ENCODE measurements at regions not wholly inside any gene's neighbourhood (a gene's known extent, or its start where the extent isn't known, plus 50 kb on each side); places are given as distances from the start of the nearest gene placed in this dataset.

DNA sequence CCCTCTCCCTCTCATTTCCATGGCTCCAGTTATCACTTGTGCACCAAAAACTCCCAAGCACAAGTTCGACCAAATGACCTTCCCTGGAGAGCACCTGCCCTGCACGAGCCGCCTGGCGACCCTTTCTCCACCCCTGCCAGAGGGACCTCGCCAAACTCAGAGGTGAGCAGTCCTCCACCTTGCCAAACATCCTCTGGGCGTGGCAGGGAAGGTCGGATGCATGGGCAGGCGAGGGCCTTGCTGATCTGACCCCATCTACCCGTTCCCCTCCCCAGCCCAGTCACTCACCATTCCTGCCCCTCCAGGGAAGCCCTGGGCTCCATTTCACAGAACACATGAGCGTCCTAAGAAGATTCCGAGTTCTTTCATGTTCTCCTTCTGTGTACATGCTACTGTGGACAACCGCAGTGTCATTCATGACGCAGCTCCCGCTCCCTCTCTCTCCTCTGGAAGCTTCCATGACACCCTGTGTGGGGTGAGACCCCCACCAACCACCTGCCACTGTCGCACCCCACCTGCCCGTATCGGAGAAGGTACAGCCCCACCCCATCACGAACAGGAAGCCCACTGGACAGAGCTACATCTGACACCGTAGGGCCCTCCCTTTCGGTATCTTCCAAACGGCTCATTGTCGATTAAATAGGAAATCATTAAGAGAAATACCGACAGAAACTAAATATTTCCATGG lies 104.3 kb downstream of the DACT2 start:
- H3K27ac Mint-ChIP-seq (ENCODE audit: low read depth), result no peak overlapping the region
- no peak for DNase-seq (ENCODE audit: low spot score in 2 of 2)
- H3K36me3 Mint-ChIP-seq (ENCODE audit: insufficient read depth), result peaks cover 1% of the 10 kb centered on the region
- peaks cover 28% of the 10 kb centered on the region for H3K27me3 Mint-ChIP-seq
- ATAC-seq (replicated peaks; ENCODE audit: extremely low read depth, poor library complexity, severe bottlenecking), result no peak
- no peak overlapping the region for H3K4me3 Mint-ChIP-seq
- H3K4me1 Mint-ChIP-seq, result no peaks in the 10 kb centered on the region
- H3K9me3 Mint-ChIP-seq, result no peaks in the 10 kb centered on the region

DNA sequence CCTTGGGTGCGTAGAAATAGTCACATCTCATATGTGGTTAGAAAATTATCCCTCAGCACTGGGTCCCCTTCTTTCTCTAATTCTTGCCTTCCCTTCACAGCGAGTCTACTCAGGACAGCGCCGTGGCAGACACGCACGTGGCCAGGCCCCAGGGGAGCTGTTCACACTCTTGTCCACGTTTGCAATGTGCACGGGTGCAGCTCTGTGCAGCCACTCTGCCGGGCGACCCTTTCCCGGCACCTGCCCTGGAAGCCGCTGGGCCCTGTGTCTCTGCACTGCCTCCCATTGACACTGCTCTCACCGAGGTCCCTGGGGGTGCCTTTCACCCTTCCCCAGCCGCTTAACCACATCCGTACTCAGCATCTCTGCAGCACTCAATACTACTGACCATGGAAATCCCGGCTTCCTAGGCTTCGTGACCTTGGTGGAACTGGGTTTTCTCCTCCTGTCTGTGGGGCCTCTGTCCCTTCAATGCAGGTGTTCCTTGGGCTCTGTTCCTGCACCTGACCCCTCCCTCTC lies 104.9 kb downstream of the DACT2 start:
- no peak for DNase-seq (ENCODE audit: low spot score in 2 of 2)

DNA sequence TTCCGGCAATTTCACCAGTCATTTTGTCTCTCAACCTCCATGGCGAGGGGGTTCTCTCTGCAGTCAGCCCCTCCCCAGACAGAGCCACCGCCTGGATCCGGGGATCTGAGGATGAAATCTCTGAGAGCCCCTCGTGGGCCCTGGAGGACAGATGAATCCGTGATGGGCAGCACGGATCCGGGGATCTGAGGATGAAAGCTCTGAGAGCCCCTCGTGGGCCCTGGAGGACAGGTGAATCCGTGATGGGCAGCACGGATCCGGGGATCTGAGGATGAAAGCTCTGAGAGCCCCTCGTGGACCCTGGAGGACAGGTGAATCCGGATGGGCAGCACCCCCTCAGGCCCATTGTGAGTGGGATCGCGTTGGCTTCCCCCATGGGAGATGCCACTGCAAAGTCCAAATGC lies 106.5 kb downstream of the DACT2 start:
- Mint-ChIP-seq H3K36me3 (ENCODE audit: insufficient read depth) (peaks cover 1% of the 10 kb centered on the region), H3K27ac (ENCODE audit: low read depth) (no peak overlapping the region), H3K9me3 (no peaks in the 10 kb centered on the region), H3K27me3 (peaks cover 28% of the 10 kb centered on the region), H3K4me1 (no peaks in the 10 kb centered on the region), H3K4me3 (no peak overlapping the region)
- DNase-seq (ENCODE audit: low spot score in 2 of 2), result no peak
- no peak for ATAC-seq (replicated peaks; ENCODE audit: extremely low read depth, poor library complexity, severe bottlenecking)

More for the DNA sequence above, 104.9 kb downstream of the DACT2 start:
- peaks cover 28% of the 10 kb centered on the region for H3K27me3 Mint-ChIP-seq
- no peak overlapping the region for H3K27ac Mint-ChIP-seq (ENCODE audit: low read depth)
- no peaks in the 10 kb centered on the region for H3K4me1 Mint-ChIP-seq
- H3K4me3 Mint-ChIP-seq, result no peak overlapping the region
- peaks cover 1% of the 10 kb centered on the region for H3K36me3 Mint-ChIP-seq (ENCODE audit: insufficient read depth)
- no peaks in the 10 kb centered on the region for H3K9me3 Mint-ChIP-seq
- ATAC-seq (replicated peaks; ENCODE audit: extremely low read depth, poor library complexity, severe bottlenecking), result no peak

DNA sequence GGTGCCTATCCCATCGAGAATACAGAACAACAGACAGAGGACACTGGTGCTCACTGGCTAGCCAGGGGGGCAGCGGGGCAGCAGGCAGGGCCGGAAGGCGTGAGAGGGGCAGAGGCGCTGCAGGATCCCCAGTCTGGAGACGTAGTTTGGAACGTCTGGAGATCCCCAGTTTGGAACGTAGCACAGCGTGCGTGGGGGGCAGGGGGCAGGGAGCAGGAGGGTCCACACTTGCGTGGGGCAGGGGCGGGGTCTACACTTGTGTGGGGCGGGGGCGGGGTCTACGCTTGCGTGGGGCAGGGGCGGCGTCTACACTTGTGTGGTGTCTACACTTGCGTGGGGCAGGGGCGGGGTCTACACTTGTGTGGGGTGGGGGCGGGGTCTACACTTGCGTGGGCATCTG lies 107.2 kb downstream of the DACT2 start:
- no peaks in the 10 kb centered on the region for H3K9me3 Mint-ChIP-seq
- ATAC-seq (replicated peaks; ENCODE audit: extremely low read depth, poor library complexity, severe bottlenecking) (no peak), DNase-seq (ENCODE audit: low spot score in 2 of 2) (no peak)
- peaks cover 22% of the 10 kb centered on the region for H3K27me3 Mint-ChIP-seq
- no peaks in the 10 kb centered on the region for H3K4me1 Mint-ChIP-seq
- H3K4me3 Mint-ChIP-seq, result no peak overlapping the region
- H3K36me3 Mint-ChIP-seq (ENCODE audit: insufficient read depth), result peaks cover 1% of the 10 kb centered on the region
- H3K27ac Mint-ChIP-seq (ENCODE audit: low read depth), result no peak overlapping the region

DNA sequence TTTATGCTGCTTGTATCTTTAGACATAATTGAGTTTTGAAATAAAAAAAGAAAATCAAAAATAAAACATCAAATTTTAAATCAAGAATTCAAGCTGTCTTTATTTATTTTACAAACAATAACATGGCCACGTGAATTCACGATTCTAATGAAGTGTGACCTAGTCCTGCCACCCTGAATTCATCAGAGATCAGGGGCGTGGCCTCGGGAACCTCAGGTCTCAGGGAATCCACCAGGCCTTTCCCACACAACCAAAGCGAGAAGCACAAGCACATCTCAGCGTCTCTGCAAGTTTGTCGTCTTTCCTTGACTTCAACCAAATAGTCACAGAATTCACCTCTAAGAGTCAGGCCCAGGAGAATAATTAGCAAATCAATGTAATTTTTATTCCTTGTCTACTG lies 107.9 kb downstream of the DACT2 start:
- Mint-ChIP-seq H3K27me3 (peaks cover 18% of the 10 kb centered on the region), H3K36me3 (ENCODE audit: insufficient read depth) (peaks cover 1% of the 10 kb centered on the region), H3K4me3 (no peak overlapping the region), H3K9me3 (no peaks in the 10 kb centered on the region), H3K27ac (ENCODE audit: low read depth) (no peak overlapping the region), H3K4me1 (no peaks in the 10 kb centered on the region)
- DNase-seq (ENCODE audit: low spot score in 2 of 2) (no peak), ATAC-seq (replicated peaks; ENCODE audit: extremely low read depth, poor library complexity, severe bottlenecking) (no peak)

DNA sequence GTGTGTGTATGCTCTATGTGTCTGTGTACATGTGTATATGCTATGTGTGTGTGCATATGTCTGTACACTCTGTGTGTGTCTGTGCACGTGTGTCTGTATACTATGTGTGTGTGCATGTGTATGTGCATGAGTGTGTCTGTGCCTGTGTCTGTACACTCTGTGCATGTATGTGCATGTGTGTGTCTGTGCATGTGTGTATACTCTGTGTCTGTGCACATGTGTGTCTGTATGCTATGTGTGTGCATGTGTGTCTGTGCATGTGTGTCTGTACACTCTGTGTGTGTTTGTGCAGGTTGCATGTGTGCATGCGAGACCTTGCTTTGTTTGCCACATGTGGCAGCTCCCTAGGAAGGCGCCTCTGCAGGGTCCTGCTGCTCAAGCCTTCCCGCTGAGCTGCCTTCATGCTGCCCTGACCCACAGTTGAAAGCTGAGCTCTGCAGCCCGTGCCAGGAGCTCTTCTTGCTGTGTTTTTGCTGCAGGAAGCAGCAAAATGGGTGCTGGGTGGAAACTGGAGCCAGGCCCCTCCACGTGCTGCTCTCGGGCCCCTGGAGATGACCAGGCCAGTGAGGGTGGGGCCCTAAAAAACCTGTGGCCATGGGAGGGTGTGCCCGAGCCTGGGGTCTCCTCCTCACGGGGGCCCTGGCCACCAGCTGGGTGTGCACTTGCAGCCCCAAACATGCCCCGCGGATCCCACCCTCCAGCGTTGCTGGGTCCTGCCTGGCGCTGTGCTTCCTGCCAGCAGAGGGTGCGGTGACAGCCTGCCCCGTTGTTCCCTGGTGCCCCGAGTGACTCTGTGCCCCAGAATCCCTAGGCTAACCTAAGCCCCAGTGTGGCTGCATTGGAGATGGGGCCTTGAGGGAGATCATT lies 109.1 kb downstream of the DACT2 start:
- Mint-ChIP-seq H3K27ac (ENCODE audit: low read depth) (no peak overlapping the region), H3K9me3 (no peaks in the 10 kb centered on the region), H3K4me3 (no peak overlapping the region), H3K27me3 (peaks cover 8% of the 10 kb centered on the region), H3K36me3 (ENCODE audit: insufficient read depth) (peaks cover 1% of the 10 kb centered on the region), H3K4me1 (no peaks in the 10 kb centered on the region)
- DNase-seq (ENCODE audit: low spot score in 2 of 2), result no peak
- no peak for ATAC-seq (replicated peaks; ENCODE audit: extremely low read depth, poor library complexity, severe bottlenecking)

DNA sequence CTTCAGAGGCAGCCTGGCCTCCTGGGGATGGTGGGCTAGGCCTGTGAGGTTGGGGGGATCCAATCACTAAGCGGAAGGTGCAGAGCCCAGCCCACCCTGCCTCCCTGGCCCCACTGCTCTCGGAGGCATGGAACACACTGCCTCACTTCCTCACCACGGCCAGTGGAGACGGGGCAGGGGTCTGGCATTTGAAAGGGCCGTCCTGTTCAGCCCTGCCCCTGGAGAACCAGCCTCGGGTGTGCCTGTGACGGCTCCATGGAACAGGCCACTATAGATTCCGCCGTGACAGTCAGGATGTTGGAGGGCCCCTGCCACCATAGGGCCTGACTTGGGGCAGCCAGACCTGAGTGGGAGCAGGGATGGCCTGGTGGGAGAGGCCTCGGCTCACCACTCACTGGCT lies 110.2 kb downstream of the DACT2 start:
- Mint-ChIP-seq H3K27ac (ENCODE audit: low read depth) (no peak overlapping the region), H3K4me1 (no peaks in the 10 kb centered on the region), H3K36me3 (ENCODE audit: insufficient read depth) (peaks cover 1% of the 10 kb centered on the region), H3K27me3 (no peaks in the 10 kb centered on the region), H3K4me3 (no peak overlapping the region), H3K9me3 (no peaks in the 10 kb centered on the region)
- no peak for ATAC-seq (replicated peaks; ENCODE audit: extremely low read depth, poor library complexity, severe bottlenecking)
- DNase-seq (ENCODE audit: low spot score in 2 of 2), result no peak

DNA sequence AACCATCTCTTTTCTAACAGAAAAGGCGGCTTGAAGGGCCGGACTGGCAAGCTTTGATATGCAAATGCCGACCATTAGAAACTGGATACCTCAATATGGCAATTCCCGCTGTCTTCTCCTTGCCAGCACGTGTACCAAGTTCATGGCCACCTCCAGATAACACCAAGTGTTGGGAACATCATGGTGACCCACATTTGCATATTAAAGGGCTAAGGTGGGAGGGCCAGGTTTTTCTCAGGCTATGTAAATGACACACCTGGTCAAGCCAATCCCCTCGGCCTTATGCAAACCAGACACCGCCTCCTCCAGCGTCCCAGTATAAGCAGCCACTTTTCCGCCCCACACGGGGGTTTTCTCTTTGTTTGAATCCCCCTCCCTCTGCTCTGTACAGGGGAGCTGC lies 110.7 kb downstream of the DACT2 start:
- Mint-ChIP-seq H3K9me3 (no peaks in the 10 kb centered on the region), H3K27me3 (no peaks in the 10 kb centered on the region), H3K4me1 (no peaks in the 10 kb centered on the region), H3K4me3 (no peak overlapping the region), H3K36me3 (ENCODE audit: insufficient read depth) (peaks cover 1% of the 10 kb centered on the region), H3K27ac (ENCODE audit: low read depth) (no peak overlapping the region)
- DNase-seq (ENCODE audit: low spot score in 2 of 2), result no peak
- no peak for ATAC-seq (replicated peaks; ENCODE audit: extremely low read depth, poor library complexity, severe bottlenecking)

DNA sequence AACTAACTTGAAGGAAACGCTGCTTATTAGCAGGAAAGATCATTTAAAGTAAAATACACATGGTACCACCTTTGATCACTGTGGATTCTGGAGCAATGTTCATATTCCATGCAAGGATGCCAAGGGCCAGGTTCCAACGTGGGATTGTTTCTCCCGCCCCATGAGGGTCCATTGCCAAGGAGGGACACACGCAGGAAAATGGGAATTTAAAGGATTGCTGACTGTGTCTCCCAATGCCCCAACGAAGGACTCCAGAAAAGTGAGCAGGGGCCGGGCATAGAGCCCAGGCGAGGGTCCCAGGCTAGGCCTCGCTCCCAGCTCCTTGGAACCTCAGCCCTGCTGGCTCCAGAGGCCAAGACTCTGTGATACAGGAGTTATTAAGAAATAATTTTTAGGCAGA lies 111.2 kb downstream of the DACT2 start:
- H3K4me3 Mint-ChIP-seq, result no peak overlapping the region
- no peak for ATAC-seq (replicated peaks; ENCODE audit: extremely low read depth, poor library complexity, severe bottlenecking)

DNA sequence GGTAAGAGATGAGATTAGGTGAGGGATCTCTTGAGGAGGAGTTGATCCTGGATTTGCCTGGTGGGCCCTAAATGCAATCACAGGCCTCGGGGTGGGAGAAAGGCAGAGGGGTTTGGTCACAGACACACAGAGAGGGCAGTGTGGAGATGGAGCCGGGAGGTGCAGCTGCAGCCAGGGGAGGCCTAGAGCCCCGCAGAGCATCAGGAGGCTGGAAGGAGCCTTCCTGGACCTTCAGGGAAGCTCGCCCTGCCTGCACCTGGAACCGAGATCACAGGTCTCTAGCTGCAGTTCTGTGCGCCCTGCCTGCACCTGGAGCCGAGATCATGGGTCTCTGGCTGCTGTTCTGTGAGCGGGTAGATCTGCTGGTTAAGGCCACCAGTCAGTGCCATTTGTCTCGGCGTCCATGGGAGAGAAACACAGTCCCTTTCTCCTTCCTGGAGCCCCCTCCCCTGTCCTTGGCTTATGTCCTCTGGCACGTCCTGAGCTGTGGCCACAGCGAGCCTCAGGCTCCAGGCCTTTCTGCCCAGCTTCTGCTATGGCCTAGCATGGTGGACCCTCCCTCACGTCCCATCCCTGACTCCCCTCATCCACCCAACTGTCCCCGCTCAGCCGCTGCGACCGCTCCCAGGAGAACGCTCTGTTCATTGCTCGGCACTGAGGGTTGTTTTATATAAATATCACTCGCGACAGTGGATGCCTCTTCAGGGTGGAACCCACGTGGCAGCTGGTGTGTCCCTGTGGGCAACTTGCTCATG lies 112.0 kb downstream of the DACT2 start:
- DNase-seq (ENCODE audit: low spot score in 2 of 2), result no peak
- no peak for ATAC-seq (replicated peaks; ENCODE audit: extremely low read depth, poor library complexity, severe bottlenecking)
- Mint-ChIP-seq H3K27me3 (no peaks in the 10 kb centered on the region), H3K36me3 (ENCODE audit: insufficient read depth) (peaks cover 1% of the 10 kb centered on the region), H3K4me3 (no peak overlapping the region), H3K9me3 (no peaks in the 10 kb centered on the region), H3K4me1 (no peaks in the 10 kb centered on the region), H3K27ac (ENCODE audit: low read depth) (no peak overlapping the region)

More for the DNA sequence above, 111.2 kb downstream of the DACT2 start:
- peaks cover 1% of the 10 kb centered on the region for H3K36me3 Mint-ChIP-seq (ENCODE audit: insufficient read depth)
- DNase-seq (ENCODE audit: low spot score in 2 of 2), result no peak
- no peaks in the 10 kb centered on the region for H3K9me3 Mint-ChIP-seq
- H3K27ac Mint-ChIP-seq (ENCODE audit: low read depth), result no peak overlapping the region
- H3K27me3 Mint-ChIP-seq, result no peaks in the 10 kb centered on the region
- no peaks in the 10 kb centered on the region for H3K4me1 Mint-ChIP-seq

DNA sequence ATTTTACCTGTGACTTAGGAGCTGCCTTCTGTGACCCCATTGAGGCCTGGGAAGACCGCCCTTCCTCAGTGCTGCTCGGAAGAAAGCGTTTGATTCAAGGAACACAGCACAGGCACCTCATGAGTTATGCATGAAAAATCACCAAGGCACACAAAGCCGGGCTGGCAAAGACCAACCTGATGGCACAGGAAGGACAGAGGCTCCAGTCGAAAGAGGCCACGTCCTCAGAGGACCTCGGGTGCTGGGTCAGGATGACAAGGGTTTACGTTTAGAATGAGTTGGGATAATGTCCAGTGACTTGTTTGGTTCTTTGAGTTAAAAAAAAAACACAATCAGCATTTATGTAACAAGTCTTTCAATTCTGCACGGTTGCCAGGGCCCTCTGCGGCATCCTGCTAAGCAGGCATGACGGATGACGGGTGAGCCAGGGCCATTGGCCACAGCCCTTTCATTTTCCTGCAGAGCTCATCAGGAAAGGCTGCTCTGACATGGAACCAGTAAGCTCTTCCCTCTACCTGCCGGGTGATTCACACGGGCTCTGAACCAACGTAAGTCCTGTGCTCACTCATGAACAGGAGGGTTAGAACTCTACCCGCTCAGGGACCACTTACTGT lies 112.8 kb downstream of the DACT2 start:
- ATAC-seq (replicated peaks; ENCODE audit: extremely low read depth, poor library complexity, severe bottlenecking), result no peak
- H3K4me3 Mint-ChIP-seq, result no peak overlapping the region
- H3K27me3 Mint-ChIP-seq, result peaks cover 8% of the 10 kb centered on the region
- DNase-seq (ENCODE audit: low spot score in 2 of 2), result no peak
- H3K27ac Mint-ChIP-seq (ENCODE audit: low read depth), result no peak overlapping the region
- peaks cover 1% of the 10 kb centered on the region for H3K36me3 Mint-ChIP-seq (ENCODE audit: insufficient read depth)
- no peaks in the 10 kb centered on the region for H3K9me3 Mint-ChIP-seq
- H3K4me1 Mint-ChIP-seq, result no peaks in the 10 kb centered on the region

DNA sequence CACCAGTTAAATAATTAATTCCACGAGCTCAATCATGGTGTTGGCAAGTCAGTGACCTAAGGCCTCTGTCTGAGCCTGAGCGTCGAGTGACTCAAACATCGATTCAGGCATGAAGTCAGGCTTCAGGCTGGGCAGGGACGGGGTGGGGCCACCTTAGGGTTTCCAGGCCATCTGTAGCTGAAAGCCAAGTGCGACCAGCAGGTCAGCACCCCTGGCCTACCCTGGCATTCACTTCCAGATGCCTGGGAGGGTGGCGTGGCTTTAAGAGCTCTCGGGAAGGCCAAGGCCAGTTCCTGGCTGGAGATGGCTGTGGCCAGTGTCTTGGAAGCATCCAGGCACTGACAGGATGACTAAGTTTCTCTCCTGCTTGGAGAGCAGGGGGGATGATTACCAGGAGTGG lies 113.4 kb downstream of the DACT2 start:
- no peak for ATAC-seq (replicated peaks; ENCODE audit: extremely low read depth, poor library complexity, severe bottlenecking)
- Mint-ChIP-seq H3K4me1 (no peaks in the 10 kb centered on the region), H3K27ac (ENCODE audit: low read depth) (no peak overlapping the region), H3K27me3 (peaks cover 11% of the 10 kb centered on the region), H3K36me3 (ENCODE audit: insufficient read depth) (peaks cover 1% of the 10 kb centered on the region), H3K4me3 (no peak overlapping the region), H3K9me3 (no peaks in the 10 kb centered on the region)
- no peak for DNase-seq (ENCODE audit: low spot score in 2 of 2)
